ENCODE measurements at regions not wholly inside any gene's neighbourhood (a gene's known extent, or its start where the extent isn't known, plus 50 kb on each side); places are given as distances from the start of the nearest gene placed in this dataset.

DNA sequence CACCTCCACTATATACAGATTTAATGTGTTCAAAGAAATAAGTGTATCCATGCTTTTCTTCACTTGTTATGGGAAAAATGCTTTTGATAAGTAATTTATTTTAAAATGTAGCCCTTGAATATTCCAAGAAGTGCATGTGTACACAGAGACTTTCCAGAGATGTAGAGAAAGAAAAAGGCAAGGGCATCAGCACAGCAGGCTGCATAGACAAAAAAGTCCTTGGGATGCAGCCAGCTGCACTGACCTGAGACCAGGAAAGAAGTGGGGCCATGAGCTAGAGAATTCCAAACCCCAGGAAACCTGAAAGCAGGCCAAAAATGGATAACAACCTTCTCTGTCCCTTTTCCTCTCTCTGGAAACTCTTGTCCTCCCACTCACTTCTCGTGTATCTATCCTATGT is 51.6 kb upstream of the PRDM8 start:
- TF ChIP-seq, protein P1, sequence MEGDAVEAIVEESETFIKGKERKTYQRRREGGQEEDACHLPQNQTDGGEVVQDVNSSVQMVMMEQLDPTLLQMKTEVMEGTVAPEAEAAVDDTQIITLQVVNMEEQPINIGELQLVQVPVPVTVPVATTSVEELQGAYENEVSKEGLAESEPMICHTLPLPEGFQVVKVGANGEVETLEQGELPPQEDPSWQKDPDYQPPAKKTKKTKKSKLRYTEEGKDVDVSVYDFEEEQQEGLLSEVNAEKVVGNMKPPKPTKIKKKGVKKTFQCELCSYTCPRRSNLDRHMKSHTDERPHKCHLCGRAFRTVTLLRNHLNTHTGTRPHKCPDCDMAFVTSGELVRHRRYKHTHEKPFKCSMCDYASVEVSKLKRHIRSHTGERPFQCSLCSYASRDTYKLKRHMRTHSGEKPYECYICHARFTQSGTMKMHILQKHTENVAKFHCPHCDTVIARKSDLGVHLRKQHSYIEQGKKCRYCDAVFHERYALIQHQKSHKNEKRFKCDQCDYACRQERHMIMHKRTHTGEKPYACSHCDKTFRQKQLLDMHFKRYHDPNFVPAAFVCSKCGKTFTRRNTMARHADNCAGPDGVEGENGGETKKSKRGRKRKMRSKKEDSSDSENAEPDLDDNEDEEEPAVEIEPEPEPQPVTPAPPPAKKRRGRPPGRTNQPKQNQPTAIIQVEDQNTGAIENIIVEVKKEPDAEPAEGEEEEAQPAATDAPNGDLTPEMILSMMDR (IDR thresholded peaks at IDR 0.05) = no peak

DNA sequence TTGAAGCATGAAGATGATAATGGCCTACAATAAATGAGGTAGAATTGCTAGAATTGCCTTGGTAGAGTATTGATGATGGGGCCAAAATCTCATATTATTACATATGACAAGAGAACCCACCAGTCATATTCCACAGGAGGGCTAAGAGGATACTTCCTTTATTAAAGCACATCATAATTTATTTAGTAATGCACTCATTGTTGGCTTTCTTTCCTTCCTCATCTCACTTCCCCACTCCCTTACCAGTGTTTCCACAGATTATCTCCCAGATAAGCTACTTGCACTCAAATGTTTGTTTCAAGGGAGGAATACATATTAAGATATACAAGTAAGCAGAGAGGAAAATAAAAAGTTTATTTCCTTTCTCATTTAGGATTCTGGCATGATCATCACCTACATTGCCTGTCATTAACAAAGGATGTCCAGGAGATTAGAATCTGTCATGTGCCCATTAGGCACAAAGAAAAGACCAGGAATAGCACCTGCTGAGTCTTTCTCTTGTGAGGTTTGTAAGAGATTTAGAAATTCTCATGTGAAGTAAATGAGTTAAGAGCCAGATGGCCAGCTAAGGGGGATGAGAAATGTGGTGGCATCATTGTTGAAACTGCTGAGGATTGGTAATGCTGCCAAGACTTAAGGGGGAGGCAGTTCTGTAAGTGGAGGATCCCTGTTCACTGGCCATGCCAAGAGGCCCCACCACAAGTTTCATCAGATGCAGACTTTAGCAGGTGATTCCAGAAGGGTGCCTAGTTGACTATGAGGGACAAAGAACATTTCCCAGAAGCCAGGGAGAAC is 52.4 kb upstream of the PRDM8 start:
- TF ChIP-seq, protein P1 (IDR thresholded peaks at IDR 0.05) = no peak

DNA sequence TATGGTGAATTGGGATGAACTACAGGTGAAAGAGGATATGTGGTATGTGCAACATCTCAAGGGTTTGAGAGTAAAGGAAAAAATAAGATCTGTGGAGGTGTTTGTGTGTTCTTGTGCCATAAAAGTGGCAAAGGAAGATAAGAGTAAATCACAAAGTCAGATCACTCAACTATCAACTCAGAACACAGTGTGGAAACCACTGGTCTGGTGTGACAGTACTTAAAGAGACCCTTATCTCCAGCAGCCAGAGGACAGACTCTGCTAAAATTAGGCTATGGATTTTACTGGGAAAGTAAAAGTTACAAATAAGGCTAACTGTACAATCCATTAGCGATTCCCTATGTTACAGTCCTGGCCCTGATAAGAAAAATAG is 54.0 kb upstream of the PRDM8 start:
- TF ChIP-seq, protein P1 (IDR thresholded peaks at IDR 0.05) = no peak

DNA sequence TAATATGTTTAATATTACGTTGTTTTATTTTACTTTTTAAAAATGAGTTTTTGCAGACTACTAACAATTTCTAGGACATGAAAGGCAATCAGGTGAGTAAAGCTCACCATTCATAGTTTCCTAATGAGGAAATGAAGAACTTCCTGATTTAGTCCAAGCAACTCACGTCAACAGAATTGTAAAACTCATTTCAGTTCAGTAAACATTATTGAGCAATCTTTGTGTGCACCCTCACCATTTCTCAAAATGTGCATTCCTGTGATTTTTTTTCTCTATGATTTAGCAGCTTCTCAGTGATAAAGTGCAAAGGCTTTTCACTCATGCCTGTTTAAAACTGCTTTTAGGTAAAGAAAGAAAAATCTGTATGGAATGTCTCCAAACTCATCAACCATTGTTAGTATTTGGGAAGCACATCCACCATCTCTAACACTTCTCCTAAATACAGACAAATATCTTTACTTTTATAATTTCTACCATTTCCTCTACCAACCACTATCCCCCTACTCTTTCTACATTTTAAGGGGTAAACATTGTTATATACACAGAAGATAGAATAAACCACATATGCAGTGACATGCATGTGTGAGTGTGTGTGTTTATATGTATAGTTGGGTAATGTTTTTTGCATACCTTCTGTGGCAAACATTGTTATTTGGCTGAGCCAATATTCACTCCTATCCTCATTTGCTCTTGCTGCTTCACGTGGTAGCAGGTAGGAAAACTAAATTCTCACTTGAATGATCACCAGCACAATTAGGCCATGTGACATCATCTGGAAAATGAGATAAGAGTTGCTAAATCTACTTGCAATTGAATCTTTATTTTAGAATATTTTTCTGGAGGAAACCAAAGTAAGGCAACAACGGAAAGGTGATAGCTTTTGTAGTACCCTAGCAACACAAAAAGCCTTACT is 54.7 kb upstream of the PRDM8 start:
- TF ChIP-seq, protein P1 (IDR thresholded peaks at IDR 0.05) = no peak

DNA sequence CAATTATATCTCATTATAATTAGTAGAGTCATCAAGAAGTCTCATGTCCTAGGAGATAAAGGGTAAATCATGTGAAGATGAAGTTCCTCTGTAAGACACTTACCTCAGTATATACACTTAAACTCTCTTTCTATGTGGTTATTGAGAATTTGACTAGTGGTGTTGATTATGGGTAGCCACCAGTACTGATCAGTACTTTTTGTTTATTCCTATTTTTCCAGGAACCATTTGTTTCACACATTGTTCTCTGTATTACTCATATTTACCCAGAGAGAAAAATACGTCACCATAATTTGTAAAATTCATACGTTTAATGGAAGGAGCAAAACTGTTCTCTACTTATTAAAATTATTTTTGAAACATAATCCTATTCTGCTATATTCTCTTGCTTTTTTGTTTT is 55.8 kb upstream of the PRDM8 start:
- TF ChIP-seq, protein P1 (IDR thresholded peaks at IDR 0.05) = no peak

DNA sequence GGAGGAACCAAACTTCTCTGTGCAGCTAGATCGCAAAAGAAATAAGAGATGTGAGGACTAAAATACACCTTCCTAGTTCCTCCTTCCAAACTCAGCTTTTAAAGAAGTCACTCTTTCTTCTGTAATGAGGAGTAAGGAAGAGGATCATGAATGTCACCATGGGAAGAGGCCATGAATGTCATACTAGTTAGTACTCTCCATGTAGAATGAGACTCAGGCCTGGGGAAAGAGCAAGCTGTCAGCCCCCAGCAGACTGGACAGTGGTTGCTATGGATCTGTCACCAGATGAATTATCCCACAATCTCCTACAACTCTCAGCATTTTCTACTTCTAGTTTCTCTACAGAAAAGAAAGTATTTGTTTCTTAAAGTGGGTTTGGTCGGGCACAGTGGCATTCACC is 57.1 kb upstream of the PRDM8 start:
- TF ChIP-seq, protein P1 (IDR thresholded peaks at IDR 0.05) = no peak

DNA sequence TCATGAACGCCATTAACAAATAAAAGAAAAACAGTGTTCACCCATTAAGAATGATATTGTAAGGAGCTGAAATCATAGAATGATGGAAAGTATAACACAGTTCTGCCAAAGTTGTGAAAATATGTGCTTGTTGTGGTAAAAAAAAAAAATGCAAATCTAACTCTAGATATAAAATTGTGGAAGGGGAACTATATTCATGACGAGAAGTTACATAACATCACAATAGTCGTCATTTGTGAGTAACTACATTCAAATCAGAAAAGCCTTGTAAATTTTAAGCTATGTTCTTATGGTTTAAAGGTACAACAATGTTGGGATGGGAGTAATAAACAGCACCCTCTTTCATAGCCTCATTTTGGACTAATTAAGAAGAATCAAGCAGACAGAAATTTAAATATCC is 57.6 kb upstream of the PRDM8 start:
- TF ChIP-seq, protein P1 (IDR thresholded peaks at IDR 0.05) = no peak
